ENCODE measurements at regions not wholly inside any gene's neighbourhood (a gene's known extent, or its start where the extent isn't known, plus 50 kb on each side); places are given as distances from the start of the nearest gene placed in this dataset.

GRCh38 chr2:217437290-217437870 is 565.4 kb downstream of the TNS1 start:
- no peaks in the 10 kb centered on the region for H3F3A ChIP-seq (replicated peaks; ENCODE audit: insufficient read depth)
- H3K9me2 ChIP-seq: no peaks in the 10 kb centered on the region
- POLR2A ChIA-PET: no interaction called here
- DNase-seq: no peak
- TF ChIP-seq RFX5 (IDR thresholded peaks at IDR 0.05; ENCODE audit: low read length) (no peak), MAX (IDR thresholded peaks at IDR 0.05; ENCODE audit: low read depth) (no peak)
- no peak overlapping the region for H3K9ac ChIP-seq
- no peaks in the 10 kb centered on the region for H3K79me2 ChIP-seq (ENCODE audit: insufficient read depth)
- H3K4me1 ChIP-seq (ENCODE audit: control insufficient read depth in 1 of 2, insufficient read depth in 2 of 2, low read depth in 1 of 2, low read length in 1 of 2): peaks cover 6 to 39% of the 10 kb centered on the region in 2 experiments; a peak in 3 of 4 replicates
- no peak overlapping the region for H3K4me3 ChIP-seq (ENCODE audit: low read depth in 2 of 2, low read length in 1 of 2)
- no peaks in the 10 kb centered on the region for H3K36me3 ChIP-seq (replicated peaks in 1 of 2; ENCODE audit: control insufficient read depth in 1 of 2, insufficient read depth in 2 of 2, low read length in 1 of 2)
- no peak overlapping the region for H2AFZ ChIP-seq (ENCODE audit: low read depth)
- WGBS (ENCODE audit: low lambda C conversion rate): 89% methylated on average over 6 of the region's 6 CpGs
- no peaks in the 10 kb centered on the region for H3K27me3 ChIP-seq (ENCODE audit: insufficient read depth)
- no peaks in the 10 kb centered on the region for H4K20me1 ChIP-seq (ENCODE audit: insufficient read depth)
- no peak overlapping the region for H3K27ac ChIP-seq (ENCODE audit: low read depth in 2 of 2, low read length in 1 of 2)
- CTCF ChIA-PET: interaction anchor here (1.3 to 2.7 kb wide), 3 partner anchors 73 to 743 kb away, joined by 3 to 8 read pairs (median 7); no protein-coding TSS in a partner anchor
- no peaks in the 10 kb centered on the region for H3K9me3 ChIP-seq
- H3K4me2 ChIP-seq: no peak overlapping the region

GRCh38 chr2:217436386-217436785 is 566.4 kb downstream of the TNS1 start:
- no peaks in the 10 kb centered on the region for H3K79me2 ChIP-seq (ENCODE audit: insufficient read depth)

More at GRCh38 chr2:217436386-217436785, 566.4 kb downstream of the TNS1 start:
- Histone ChIP-seq H3K9me2 (no peaks in the 10 kb centered on the region), H3K4me2 (no peak overlapping the region), H3K36me3 (replicated peaks in 1 of 2; ENCODE audit: control insufficient read depth in 1 of 2, insufficient read depth in 2 of 2, low read length in 1 of 2) (no peaks in the 10 kb centered on the region), H3K27ac (ENCODE audit: low read depth in 2 of 2, low read length in 1 of 2) (no peak overlapping the region; a peak in 1 of 4 replicates), H3F3A (replicated peaks; ENCODE audit: insufficient read depth) (no peaks in the 10 kb centered on the region), H3K9ac (no peak overlapping the region), H3K4me1 (ENCODE audit: control insufficient read depth in 1 of 2, insufficient read depth in 2 of 2, low read depth in 1 of 2, low read length in 1 of 2) (peaks cover 6 to 44% of the 10 kb centered on the region in 2 experiments; a peak in 3 of 4 replicates), H3K27me3 (ENCODE audit: insufficient read depth) (no peaks in the 10 kb centered on the region), H3K9me3 (no peaks in the 10 kb centered on the region), H3K4me3 (ENCODE audit: low read depth in 2 of 2, low read length in 1 of 2) (no peak overlapping the region), H2AFZ (ENCODE audit: low read depth) (0 out of 2 replicates have a peak overlapping the region, but pooled peaks have one; percentile 15), H4K20me1 (ENCODE audit: insufficient read depth) (no peaks in the 10 kb centered on the region)
- 90% methylated on average over 5 of the region's 5 CpGs for WGBS (ENCODE audit: low lambda C conversion rate)
- ChIA-PET POLR2A (no interaction called here), CTCF (interaction anchor here (1.3 to 1.9 kb wide), 2 partner anchors 276 to 742 kb away, joined by 3 to 7 read pairs; no protein-coding TSS in a partner anchor)
- TF ChIP-seq USF2 (IDR thresholded peaks at IDR 0.05; ENCODE audit: borderline replicate concordance, low read depth, low read length) (no peak), POLR2AphosphoS5 (IDR thresholded peaks at IDR 0.05; ENCODE audit: low read depth, low read length) (no peak), CHD2 (IDR thresholded peaks at IDR 0.05; ENCODE audit: low read length, partially characterized antibody) (no peak), FOSL2 (IDR thresholded peaks at IDR 0.05; ENCODE audit: borderline replicate concordance, low read depth) (no peak), CTCF (IDR thresholded peaks at IDR 0.05) (no peak), JUND (IDR thresholded peaks at IDR 0.05) (no peak), ZBTB33 (IDR thresholded peaks at IDR 0.05; ENCODE audit: borderline replicate concordance, low read depth) (no peak), ELF1 (IDR thresholded peaks at IDR 0.05) (no peak), IRF3 (IDR thresholded peaks at IDR 0.05; ENCODE audit: low read depth, low read length) (no peak), TEAD4 (IDR thresholded peaks at IDR 0.05; ENCODE audit: borderline replicate concordance, insufficient read depth) (no peak), TCF12 (IDR thresholded peaks at IDR 0.05) (no peak), FOXJ3 (CRISPR knock-in tag; IDR thresholded peaks at IDR 0.05) (no peak), SIN3A (IDR thresholded peaks at IDR 0.05; ENCODE audit: borderline replicate concordance, low read depth, low read length) (no peak), RFX5 (IDR thresholded peaks at IDR 0.05; ENCODE audit: low read length) (no peak), PBX3 (IDR thresholded peaks at IDR 0.05) (no peak), RCOR1 (IDR thresholded peaks at IDR 0.05; ENCODE audit: low read length) (no peak), MAX (IDR thresholded peaks at IDR 0.05; ENCODE audit: low read depth) (no peak)
- no peak for DNase-seq
